ENCODE measurements at regions not wholly inside any gene's neighbourhood (a gene's known extent, or its start where the extent isn't known, plus 50 kb on each side); places are given as distances from the start of the nearest gene placed in this dataset.
"Not testable (repeated sequence)": the region's sequence is repeated elsewhere in the genome, so short reads cannot be mapped to it uniquely, and the experiment has no call there.

DNA sequence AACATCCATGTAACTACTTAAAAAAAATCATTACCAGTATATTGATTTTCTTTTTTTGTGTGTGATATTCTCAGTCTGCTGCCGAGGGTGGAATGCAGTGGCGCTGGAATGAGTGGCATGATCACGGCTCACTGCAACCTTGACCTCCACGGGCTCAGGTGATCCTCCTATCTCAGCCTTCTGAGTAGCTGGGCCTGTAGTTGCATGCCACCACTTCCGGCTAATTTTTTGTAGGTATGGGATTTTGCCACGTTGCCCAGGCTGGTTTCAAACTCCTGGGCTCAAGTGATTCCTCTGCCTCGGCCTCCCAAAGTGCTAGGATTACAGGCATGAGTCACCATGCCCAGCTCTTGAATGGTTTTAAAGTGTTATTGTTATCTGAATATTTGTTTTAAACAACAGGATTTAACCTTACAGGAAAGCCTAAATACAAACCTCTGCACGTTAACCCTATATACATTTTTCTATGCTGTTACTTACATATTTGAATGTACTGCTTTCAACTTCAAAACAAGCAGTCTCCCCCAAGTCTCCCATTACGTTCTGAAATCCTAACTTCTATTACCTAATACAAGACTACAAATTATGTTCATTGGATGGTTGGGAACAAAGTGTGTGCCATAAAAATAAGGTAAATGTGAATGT is 61.7 kb downstream of the KPNA2 start:
- DNase-seq: no peak
- in situ Hi-C loops (cut with HindIII; ENCODE audit: low pct_ligation_motif_present, low pct_unique_long_range_greater_than_20kb, low sequenced_read_pairs): no loop called here

DNA sequence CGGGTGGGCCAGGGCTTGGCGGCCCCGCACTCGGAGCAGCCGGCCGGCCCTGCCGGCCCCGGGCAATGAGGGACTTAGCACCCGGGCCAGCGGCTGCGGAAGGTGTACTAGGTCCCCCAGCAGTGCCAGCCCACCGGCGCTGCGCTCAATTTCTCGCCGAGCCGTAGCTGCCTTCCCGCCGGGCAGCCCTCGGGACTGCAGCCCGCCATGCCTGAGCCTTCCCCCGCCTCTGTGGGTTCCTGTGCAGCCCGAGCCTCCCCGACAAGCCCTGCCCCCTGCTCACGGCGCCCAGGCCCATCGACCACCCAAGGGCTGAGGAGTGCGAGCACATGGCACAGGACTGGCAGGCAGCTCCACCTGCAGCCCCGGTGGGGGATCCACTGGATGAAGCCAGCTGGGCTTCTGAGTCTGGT is 63.8 kb downstream of the KPNA2 start:
- in situ Hi-C loops (cut with HindIII; ENCODE audit: low pct_ligation_motif_present, low pct_unique_long_range_greater_than_20kb, low sequenced_read_pairs); DNase-seq: not testable (repeated sequence)

DNA sequence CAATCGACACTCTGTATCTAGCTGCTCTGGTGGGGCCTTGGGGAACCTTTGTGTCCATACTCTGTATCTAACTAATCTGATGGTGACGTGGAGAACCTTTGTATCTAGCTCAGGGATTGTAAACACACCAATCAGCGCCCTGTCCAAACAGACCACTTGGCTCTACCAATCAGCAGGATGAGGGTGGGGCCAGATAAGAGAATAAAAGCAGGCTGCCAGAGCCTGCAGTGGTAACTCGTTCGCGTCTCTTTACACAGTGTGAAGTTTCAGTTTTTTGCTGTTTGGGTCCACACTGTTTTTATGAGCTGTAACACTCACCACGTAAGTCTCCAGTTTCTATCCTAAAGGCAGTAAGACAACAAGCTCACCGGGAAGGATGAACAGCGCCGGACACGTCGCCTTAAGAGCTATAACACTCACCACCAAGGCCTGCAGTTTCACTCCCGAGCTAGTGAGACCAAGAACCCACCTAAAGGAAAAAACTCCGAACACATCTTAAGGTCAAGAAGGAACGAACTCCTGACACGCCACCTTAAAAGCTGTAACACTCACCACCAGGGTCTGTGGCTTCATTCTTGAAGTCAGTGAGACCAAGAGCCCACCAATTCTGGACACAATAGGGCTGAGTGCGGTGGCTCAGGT is 64.6 kb downstream of the KPNA2 start:
- DNase-seq: no peak
- in situ Hi-C loops (cut with HindIII; ENCODE audit: low pct_ligation_motif_present, low pct_unique_long_range_greater_than_20kb, low sequenced_read_pairs): no loop called here

DNA sequence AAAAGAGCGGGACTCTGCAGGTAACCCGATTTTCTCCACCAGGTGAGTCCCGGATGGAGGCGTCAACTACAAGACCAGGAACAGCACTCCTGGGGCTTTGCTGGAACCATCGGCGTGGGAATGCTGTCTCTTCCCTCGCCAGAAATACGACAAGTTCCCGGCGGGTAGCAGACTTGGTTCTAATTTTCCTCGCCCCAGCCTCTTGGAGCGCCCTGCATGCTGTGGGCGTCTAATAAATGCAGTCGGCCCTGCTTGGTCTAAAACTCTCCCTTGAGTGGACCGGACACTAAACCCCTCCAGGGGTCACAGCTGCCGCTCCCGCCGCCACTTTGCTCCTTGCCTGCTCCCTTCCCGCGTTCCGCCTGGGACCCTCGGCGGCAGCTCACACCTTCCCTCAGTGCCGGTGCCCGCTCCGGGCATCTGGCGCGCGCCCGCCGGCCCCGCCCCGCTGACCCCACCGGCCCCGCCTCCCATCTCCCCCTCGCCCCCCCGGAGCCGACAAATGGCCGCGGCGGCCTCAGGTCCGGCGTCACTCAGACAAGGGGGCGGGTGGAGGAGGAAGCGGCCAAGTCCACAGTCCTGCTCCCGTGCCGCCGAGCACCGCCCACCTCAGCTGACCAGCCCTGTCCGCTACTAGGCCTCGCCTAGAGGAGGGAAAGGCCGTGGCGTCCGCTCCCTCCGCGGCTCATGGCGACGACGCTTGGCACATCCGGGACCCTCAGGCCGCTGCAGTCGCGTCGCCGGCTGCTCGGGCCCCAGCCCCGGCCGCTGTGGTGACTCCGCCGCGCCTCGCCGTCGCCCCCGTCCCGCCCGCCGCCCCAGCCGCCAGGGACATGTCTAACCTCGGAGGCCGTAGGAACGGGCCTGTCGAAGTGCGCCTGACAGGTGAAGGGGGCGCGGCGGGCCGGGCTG is 65.8 kb downstream of the KPNA2 start:
- DNase-seq: peak; percentile 97
- in situ Hi-C loops (cut with HindIII; ENCODE audit: low pct_ligation_motif_present, low pct_unique_long_range_greater_than_20kb, low sequenced_read_pairs): no loop called here

DNA sequence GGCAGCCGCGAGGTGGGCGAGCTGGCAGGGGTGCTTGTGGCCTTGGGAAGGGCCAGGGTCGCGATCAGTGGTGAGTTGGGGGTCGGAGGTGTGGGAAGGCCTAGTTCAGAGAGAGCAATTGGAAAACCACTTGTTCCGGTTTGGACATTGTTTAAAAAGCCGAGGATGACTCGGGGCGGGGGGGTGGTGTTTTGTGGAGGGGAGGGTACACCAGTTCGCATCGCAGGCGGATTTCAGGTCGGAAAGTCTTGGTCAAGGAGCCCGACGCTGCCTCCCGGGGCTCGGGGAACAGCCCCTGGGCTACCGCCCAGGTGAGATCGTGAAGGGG is 66.4 kb downstream of the KPNA2 start:
- in situ Hi-C loops (cut with HindIII; ENCODE audit: low pct_ligation_motif_present, low pct_unique_long_range_greater_than_20kb, low sequenced_read_pairs): no loop called here
- DNase-seq: no peak

DNA sequence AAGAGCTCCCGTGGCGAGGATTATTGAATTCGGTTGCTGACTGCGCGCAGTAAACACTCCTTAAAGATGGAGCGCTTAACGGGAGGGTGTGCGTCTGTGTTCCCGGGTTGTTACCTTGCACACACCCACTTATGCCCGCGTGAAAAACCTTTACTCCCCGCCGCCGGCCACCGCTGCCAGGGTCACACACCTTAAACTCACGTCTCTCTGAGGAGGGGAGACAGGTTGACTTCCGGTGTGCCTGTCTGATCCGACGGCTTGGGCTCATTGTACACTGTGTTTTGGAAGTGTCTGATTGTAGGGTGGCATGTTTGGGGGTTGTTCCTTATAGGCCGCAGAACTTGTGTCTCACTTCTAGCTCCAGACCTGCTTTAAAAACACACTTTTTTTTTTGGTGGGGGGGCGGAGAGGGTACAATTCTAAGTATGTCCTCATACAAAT is 66.8 kb downstream of the KPNA2 start:
- in situ Hi-C loops (cut with HindIII; ENCODE audit: low pct_ligation_motif_present, low pct_unique_long_range_greater_than_20kb, low sequenced_read_pairs): no loop called here
- peak; percentile 10 for DNase-seq

DNA sequence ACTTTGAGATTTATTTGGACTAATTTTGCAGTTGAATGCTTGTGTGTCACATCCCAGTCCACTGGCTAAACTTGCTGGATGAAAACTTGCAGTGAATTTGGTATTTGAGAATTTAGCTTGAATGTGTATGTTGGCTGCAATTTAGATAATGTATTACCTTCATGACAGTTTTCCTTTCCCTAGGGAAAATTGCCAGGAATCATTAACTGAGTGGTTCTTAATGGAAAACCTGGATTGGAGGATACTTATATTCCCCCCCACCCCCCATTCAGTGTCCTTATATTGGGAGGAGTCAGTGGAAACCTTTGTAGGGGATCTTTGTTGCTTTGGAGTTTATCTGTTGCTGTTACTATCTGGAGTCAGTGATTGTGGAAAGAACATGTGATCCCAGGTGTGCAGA is 67.6 kb downstream of the KPNA2 start:
- in situ Hi-C loops (cut with HindIII; ENCODE audit: low pct_ligation_motif_present, low pct_unique_long_range_greater_than_20kb, low sequenced_read_pairs): no loop called here

DNA sequence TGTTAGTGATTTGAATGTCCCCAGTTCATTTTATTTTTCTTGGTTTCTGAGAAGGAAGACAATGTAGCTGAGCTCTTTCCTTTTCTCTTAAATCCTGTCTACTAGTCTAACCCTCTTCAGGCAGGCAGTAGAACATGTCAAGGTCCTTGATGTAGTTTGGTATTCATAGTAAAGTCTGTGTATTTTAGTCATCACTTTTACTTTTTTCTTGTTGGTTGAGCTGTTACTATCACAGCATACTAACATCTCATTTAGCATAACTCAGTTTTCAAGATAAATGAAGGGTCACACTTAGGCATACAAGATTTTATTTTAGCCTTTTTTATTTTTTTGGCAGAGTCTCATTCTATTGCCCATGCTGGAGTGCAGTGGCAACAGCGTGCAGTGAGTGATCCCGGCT is 70.5 kb downstream of the KPNA2 start:
- no peak for DNase-seq
- in situ Hi-C loops (cut with HindIII; ENCODE audit: low pct_ligation_motif_present, low pct_unique_long_range_greater_than_20kb, low sequenced_read_pairs): no loop called here

More for the DNA sequence above, 67.6 kb downstream of the KPNA2 start:
- DNase-seq: no peak

DNA sequence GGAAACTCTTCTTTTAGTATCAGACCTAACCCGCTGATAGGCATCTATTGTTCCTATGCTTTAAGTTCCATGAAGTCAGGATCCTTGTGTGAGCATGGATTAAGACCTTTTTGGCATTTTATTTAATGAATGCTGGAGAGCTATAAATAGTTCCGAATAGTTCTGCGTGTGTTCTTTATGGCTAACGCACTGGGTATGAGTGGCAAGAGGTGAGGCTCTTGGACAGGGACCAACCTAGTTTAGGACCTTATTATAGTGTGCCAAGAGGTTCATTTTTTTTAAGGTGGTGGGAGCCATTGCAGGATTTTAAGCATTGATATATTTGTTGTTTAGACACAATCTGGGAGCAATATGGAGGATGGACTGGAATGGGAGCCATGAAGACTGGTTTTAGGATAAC is 71.8 kb downstream of the KPNA2 start:
- no peak for DNase-seq
- in situ Hi-C loops (cut with HindIII; ENCODE audit: low pct_ligation_motif_present, low pct_unique_long_range_greater_than_20kb, low sequenced_read_pairs): no loop called here

DNA sequence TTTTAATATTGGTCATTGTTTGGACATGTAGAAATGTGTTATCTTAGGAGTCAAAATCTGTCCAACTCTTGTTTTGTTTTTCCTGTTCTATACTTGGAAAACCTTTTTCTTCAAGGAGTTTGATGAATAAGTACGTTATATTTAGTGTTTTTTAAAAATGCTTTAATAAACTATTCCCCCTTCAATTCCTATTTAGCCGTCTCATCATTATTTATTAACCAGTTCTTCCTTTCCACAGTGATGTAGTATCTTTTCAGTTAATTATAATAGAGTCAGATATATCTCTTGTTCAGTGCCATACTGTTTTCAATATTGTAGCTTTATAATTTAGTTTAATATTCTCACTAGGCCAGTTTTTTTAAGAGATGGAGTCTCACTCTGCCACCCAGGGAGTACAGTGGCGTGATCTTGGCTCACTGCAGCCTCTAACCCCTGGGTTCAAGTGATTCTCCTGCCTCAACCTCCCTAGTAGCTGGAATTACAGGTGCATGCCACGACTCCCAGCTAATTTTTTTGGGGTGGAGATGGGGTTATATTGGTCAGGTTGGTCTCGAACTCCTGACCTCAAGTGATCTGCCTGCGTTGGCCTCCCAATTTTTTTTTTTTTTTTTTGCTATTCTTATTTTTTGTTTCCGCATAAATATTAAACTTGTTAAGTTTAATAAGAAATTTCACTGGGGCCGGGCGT is 72.9 kb downstream of the KPNA2 start:
- no peak for DNase-seq
- in situ Hi-C loops (cut with HindIII; ENCODE audit: low pct_ligation_motif_present, low pct_unique_long_range_greater_than_20kb, low sequenced_read_pairs): no loop called here

DNA sequence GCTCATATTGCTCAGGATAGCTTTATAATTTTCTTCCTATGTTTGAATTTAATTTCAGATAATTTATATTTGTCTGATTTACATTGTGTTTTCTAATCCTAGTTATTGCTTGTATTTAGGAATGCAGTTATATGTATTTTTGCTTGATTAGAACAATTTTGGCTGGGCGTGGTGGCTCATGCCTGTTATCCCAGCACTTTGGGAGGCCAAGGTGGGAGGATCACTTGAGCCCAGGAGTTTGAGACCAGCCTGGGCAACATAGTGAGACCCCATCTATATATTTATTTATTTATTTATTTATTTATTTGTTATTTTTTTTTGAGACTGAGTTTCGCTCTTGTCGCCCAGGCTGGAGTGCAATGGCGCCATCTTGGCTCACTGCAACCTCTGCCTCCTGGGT is 73.9 kb downstream of the KPNA2 start:
- in situ Hi-C loops (cut with HindIII; ENCODE audit: low pct_ligation_motif_present, low pct_unique_long_range_greater_than_20kb, low sequenced_read_pairs); DNase-seq: not testable (repeated sequence)

DNA sequence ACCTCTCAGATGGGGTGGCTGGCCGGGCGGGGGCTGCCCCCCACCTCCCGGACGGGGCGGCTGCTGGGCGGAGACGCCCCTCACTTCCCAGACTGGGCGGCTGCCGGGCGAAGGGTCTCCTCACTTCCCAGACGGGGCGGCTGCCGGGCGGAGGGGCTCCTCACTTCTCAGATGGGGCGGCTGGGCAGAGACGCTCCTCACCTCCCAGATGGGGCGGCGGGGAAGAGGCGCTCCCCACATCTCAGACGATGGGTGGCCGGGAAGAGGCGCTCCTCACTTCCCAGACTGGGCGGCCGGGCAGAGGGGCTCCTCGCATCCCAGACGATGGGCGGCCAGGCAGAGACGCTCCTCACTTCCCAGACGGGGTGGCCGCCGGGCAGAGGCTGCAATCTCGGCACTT is 80.7 kb downstream of the KPNA2 start:
- DNase-seq; in situ Hi-C loops (cut with HindIII; ENCODE audit: low pct_ligation_motif_present, low pct_unique_long_range_greater_than_20kb, low sequenced_read_pairs): not testable (repeated sequence)

DNA sequence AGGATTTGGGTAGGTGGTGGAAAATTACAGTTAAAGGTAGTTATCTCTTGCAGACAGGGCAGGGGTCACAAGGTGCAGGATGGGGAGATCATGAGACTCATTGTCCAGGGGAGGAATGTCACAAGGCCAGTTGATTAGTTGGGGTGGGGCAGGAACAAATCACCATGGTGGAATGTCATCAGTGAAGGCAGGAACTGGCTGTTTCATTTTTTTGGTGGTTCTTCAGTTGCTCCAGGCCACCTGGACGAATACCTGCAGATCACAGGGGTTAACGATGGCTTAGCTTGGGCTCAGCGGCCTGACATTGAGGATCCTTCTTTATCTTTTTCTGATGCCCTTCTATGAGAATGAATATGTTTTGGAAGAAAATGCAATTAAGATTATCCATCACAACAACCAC is 87.1 kb downstream of the KPNA2 start:
- DNase-seq: no peak
- in situ Hi-C loops (cut with HindIII; ENCODE audit: low pct_ligation_motif_present, low pct_unique_long_range_greater_than_20kb, low sequenced_read_pairs): no loop called here

DNA sequence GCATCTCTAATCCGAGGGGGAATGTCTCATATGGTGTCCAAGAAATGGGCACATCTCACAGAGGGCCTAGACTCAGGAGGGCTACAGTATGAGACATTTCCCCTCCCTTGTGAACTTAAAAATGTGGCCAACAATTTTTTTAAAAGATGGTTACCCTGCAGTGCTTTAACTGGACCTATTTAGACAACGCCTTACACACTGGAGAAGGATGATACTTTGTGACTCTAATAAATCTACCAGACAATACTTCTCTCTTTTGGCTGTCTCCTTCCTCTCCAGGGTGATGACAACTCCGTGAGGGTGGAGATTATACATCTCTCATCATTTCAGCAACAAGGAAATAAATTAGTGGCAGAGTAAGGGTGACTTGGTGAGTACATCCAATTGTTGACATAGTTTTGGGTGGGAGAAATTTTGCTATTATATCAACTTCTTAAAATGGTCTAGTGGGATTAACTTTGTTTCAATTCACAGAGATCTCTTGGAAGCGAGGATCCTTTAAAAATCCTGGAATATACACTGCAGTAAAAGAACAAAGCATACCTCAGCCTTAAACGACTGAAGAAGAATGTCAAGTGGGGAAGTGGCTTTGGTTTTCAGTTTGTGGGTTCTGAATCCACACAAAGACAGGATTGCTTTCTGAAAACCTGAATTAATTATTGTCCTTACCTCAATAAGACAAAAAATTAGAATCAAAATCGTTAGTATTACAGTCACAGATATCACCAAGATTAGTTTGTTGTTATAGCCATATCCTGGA is 89.8 kb downstream of the KPNA2 start:
- in situ Hi-C loops (cut with HindIII; ENCODE audit: low pct_ligation_motif_present, low pct_unique_long_range_greater_than_20kb, low sequenced_read_pairs): no loop called here
- no peak for DNase-seq

DNA sequence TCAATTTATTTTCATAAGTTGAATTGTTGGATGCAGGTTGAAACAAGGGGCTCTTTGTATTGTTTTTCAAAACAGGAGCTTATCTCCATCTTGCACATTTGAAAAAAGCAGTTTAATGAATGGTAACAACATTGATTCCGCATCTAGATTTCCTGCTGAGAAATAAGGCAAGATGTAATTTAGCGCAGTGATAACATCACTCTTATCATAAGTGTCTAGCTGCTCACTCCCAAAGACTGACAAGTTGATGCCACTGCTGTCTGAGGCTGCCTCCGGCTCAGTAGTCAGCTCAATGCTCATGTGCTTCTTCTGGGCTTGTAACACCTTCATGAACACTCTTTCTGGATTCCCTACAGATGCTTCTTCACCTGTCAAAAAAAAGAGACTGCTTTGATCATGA is 92.4 kb downstream of the KPNA2 start:
- in situ Hi-C loops (cut with HindIII; ENCODE audit: low pct_ligation_motif_present, low pct_unique_long_range_greater_than_20kb, low sequenced_read_pairs): no loop called here
- no peak for DNase-seq

DNA sequence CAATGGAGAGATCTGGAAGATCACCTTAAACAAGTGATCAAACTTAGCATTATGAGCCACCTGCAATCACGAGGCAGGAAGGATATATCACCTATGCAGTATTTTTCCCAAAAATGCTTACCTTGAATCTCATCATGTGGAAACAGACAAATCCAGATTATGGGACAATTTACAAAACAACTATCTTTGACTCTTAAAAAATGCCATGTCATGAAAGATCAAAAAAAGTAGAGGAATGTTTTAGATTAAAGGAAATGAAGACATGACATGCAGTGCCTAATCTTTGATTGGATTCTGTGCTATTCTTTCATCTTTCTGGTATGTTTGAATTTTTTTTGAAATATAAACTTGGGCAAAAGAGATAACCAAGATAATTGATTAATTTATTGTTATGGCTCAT is 95.9 kb downstream of the KPNA2 start:
- DNase-seq: no peak
- in situ Hi-C loops (cut with HindIII; ENCODE audit: low pct_ligation_motif_present, low pct_unique_long_range_greater_than_20kb, low sequenced_read_pairs): no loop called here

DNA sequence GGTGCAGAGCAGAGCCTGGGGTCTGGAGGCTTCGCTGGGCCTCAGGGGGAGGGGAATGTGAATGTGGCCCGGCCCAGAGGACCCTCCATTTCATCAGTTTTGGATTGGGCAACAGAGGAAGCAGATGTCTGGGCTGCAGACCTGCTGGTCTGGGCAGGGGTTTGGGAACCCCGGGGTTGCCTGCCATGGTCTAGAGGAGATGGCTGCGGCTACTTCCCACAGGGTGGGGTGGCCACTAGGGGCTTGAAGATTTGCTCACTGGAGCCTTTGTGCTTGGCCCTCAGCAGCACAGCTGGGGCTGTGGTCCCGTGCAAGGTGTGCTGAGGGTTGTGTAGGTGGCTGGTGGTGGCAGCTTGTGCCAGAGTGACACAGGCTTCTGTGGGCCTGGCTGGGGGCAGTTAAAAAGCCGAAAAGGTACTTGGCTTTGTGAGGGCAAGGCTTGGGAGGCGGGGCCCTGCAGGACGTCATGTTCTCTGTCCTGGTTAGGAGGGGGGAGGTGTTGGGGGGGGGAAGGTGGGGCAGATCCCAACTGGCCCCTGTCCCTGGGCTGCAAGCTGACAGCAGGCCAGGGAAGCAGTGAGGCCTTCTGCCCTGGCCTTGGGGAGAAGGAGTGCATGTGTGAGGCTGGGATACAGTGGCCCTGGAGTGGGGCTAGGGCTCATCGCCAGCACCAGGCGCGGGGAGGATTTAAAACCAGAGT is 98.0 kb downstream of the KPNA2 start:
- in situ Hi-C loops (cut with HindIII; ENCODE audit: low pct_ligation_motif_present, low pct_unique_long_range_greater_than_20kb, low sequenced_read_pairs): no loop called here
- no peak for DNase-seq
